Fibroblast of peridontal ligament (primary cell): ENCODE measurements at regions not wholly inside any gene's neighbourhood (a gene's known extent, or its start where the extent isn't known, plus 50 kb on each side); places are given as distances from the start of the nearest gene placed in this dataset.

ENCODE experiments used
- DNase-seq: peaks from one replicate; pipeline ENCODE4 v3.0.0-alpha.2; 2010; ENCODE audit errors: extremely low read depth

DNA sequence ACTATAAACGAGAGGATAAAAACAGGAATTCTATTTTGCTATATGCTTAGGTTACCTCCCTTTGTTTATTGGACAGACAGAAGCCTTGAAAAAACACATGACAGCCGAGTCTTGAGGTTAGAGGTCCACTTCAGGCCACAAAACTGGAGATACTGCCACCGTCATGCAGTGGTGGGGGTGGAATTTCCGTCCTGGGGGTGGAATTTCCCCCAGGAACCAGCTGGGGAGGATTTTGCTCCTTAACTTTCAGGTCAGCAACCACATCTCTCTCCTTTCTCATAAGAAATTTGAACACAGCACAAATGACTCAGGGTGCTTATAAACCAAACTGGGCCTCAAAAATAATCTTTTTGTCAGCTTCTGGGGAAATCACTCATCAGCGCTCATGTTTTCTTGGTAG lies 545.8 kb upstream of the ADAMTS9 start:
- no peak for DNase-seq

DNA sequence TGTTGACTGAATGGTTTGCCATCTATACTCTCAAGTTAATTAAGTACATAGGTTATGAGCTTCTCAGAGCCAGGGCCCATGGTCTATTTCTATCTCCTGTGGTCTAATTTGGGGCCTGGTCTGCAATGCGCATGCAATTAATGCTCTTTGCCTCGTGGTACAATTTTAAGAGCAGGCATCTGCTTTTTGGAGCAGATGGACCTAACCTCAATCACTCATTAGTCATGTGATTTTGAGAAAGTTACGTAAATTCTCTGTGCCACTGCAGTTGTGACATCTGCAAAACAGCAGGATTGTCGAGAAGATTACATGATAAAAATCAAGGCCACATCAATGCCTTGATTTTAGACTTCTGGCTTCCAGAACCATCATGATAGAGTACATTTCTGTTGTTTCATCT lies 543.7 kb upstream of the ADAMTS9 start:
- no peak for DNase-seq

DNA sequence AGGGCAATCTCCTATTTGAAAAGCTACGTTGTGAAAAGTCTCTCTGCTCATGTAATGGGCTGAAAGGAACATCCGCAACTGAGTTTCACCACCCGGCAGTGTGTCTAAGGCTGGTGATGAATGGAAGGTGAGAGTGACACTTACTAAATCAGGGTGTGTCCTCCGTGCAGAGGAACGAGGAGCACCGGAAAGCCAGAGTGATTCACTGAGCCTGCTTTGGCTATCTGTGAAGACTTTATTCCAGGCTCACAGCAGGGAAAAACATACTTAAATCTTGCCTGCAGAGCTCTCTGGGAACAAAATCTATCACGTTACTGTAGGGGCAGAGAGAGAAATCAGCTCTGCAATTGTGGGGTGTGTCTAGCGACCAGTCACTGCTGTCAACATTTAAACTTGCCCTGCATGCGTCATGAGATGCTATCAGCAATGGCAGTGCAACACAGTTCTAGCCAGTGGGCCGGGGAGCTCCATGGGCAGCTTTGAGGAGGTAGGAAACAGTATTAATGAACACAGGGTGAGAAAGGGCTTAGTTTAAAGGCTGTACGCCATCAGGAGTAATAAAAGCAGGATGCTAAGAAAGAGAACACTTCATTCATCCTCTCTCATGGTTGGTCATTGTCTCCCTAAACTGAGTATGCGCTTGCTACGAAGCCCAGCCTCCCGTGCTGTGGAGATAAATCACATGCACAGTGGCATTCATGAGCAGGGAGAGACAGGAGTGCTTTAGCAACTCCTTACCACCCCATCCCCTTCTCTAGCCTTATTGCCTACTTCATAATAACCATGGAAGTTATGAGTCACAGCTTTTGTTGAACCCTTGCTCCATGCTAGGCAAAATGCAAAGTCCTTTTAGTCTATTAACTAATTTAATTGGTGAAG lies 542.7 kb upstream of the ADAMTS9 start:
- DNase-seq: no peak

DNA sequence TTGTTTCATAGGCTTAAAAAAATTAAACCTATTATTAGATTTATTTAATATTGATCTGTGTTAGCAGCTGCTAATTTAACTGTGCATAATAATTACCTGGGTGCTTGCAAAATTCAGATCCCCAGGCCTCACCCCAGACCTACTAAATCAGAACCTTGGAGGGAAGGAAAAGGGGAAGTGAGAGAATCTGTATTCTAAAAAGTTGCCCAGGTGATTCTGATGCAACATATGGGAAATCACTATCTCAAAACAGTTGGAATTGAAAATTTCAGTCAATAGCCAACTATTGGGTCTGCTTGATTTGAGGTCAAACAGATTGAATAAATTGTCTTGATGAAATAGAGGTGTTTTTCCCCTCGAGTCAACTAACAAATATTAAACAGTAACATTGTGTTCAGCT lies 538.5 kb upstream of the ADAMTS9 start:
- no peak for DNase-seq

DNA sequence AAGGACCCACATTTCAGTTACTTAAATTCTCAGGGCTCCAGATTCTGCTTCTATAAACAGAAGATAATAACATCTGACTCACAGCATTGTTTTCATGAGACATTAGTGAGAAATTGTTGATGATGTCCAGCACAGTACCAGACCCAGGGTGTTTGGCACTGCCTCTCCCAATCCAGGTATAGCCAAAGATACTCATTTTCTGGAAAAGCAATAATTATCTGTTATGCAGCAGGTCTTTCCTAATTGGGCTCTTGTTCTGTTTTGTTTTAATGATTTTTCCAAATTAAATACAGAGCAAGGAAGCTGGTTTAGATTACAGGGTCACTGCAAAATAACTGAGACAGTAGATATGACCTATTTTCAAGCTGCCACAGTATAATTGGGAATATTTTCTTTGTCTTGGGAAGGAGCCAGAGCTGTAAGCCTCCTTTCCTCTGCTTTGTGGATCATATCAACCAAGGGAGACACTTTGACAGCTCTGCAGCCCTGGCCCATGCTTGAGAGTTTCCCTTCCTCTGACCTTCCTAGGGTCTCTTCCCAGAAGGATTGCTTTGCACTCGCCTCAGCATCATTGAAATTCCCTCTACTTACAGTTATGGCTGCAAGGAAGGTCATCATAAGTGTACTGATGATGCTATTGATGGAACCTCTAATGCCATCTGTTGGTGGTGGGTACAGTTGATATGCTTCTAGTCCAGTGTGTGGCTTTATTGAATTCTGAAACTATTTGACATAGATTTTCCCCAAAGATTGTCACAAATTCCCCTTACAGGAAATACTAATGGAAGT lies 522.4 kb upstream of the ADAMTS9 start:
- DNase-seq: peak; percentile 3

DNA sequence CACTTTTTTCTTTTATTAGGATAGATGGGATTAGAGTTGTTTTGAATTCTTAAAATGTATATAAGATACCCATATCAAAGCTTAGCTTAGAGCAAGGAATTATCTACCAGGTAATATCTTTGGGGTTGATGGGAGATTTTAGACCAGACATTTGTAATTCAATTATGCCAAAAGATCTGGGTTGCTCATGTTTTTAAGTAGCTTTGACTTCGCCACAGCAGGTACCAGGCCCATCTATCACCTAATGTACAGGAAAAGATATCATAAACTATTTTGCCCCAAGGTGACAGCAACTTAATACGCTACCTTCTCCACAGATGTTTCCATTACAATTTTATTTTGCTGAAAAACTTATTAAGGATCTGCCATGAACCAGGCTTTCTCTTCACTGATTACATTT lies 514.6 kb upstream of the ADAMTS9 start:
- no peak for DNase-seq

DNA sequence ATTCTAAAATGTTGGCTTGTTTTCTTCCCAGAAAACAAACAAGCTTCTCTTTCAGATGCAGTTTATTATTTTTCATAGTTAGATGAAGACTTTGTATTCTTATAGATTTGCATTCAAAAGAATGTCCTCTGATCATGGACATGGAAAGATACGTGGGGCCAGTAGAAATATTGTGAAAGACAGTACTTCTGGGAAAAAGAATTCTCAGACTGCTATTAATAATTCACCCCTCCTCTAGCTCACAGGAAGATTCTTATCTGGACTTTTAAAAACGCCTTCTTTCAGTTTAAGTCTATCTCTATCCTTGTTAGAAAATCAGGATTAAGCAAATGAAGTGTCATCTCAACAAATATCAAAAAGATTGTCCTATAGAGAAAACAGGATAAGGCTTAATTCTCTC lies 514.1 kb upstream of the ADAMTS9 start:
- DNase-seq: no peak

DNA sequence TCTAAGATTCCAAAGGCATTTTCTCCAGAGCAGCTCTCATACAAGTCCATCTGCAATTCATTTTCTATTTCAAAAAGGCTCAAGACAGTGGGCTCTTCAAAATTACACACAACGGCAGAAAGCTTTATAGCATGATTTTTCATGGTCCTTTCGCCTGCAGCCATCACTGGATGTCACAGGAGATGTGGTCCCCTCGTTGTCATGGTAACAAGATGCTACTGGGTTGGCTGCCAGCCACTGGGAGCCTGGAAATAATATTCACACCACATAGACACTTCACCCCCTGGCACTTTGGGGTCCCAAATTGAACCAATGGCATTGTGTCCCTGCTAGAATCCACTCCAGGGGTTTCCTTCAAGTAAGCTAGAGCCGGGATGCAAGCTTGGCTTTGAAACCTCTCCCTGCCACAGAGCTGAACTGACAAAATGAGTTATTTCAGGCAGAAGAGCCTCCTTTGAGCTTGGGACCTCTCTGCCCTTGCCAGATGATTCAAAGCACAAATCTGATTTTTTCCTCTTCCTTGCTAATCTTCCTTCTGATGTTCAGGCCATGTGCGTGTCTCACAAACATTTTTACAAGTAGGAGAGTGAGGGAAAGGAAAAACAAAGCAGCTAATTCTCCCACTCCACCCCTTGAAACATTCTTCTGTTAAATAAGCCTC lies 512.6 kb upstream of the ADAMTS9 start:
- no peak for DNase-seq

DNA sequence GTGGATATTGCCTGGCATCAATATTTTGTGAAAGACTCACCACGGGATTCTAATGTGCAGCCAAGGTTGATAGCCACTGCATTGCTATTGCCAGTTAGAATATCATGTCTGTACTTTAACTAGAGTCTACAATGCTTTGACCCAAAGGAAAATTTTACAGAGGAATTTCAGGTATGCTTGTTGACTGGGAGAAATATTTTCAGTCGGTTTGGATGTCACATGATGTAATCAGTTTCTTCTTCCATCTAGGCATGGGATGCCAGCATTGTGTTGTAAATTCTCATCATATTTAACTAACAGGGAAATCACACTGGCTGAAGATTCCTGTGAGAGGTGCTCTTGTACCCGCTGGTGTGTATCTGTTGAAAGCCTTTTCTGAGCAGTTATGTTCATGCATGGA lies 508.9 kb upstream of the ADAMTS9 start:
- DNase-seq: no peak

DNA sequence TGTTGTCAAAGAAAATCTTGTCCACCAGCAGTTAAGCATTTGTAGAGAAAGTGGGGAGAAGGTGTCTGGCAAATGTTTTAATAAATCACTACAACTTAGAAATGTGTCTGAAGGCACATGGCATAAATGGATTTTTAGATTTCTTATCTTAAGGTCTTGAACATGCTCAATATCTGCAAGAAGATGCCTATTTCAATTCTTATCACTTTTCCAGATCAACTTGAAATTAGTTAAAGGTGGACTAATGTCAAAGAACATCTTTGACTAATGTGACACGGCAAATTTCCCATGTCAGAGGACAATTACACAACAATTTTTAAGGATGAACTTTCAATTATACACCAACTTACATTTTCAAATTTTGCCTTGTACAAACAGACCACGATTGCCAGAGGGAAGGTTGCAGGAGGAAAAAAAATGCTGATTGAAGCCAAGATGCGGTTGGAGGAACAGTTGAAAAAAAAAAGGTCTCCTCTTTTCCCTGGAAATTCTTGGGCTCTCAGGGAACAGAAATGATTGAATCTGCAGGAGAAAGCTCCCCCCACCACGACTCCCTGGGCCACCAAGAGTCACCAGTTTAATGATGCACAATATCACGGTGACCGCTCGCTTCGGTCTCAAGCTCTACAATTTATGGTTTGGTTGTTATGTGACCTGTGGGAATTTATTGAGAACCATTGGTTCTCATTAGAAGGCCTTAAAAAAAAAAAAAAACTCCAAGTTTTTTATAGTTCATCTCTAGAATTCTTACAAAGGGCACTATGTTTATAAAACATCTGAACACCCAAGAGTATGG lies 507.6 kb upstream of the ADAMTS9 start:
- no peak for DNase-seq

DNA sequence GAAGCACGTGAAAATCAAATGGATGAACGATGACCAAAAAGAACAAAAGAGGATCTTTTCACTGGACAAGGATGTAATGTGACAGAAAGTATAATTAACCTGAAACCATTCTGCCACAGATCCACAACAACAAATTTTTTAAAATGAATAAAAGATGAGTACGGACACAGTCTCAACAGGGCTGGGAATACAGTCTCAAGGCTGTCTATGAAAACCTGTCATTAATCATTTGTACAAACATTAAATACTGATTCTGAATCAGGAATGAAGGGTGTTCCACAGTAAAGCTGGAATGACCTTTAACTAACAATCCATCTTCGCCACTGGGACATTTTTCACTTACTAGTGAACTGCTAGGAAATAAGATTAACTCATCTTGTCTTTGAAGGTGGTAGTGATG lies 506.9 kb upstream of the ADAMTS9 start:
- DNase-seq: no peak

DNA sequence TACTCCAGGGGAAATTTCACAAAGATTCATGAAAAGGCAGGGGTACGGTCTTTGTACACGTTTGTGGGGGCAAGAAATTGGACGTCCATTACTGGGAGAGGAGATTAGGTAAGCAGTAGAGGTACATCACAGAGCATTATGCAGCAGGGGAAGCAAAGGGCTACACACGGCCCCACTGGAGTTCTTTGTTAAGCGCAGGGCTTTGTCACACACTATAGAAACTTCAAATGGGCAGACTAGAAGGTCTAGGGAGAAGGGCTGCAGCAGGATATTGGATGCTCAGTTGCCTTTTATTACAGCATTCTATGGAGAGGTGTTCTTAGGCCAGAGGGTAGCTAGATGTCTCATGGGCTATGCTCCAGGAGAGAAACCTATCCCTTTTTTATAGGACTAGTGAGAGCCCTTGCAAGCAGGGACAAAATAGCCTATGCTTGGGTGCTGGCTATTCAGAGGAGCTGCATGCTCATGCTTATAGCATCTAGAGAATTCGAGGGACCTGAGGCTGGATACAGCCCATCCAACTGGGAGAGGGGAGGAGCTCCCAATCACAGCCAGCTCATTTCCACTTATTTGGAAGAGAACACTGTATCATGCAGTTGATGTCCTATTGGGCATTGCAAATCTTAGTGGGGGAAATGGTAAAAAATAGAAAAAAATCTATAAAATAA lies 506.4 kb upstream of the ADAMTS9 start:
- DNase-seq: no peak

DNA sequence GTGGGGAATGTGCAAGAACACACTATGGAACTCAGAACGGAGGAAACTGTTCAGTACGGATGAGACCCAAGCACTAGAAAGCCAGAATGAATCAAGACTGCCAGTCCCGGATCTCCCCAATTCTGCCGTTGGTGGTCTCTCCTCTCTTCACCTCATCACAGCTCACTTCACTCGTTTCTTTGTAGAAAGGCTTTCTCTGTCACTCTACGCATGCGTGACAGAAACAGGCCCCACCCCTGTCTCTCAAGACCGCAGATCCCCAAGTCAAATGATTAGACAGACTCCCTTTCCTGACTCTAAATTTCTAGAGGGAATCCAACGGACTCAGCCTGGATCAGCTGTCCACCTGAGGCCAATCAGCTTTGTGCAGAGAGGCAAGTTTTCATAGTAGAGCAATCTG lies 505.7 kb upstream of the ADAMTS9 start:
- no peak for DNase-seq

DNA sequence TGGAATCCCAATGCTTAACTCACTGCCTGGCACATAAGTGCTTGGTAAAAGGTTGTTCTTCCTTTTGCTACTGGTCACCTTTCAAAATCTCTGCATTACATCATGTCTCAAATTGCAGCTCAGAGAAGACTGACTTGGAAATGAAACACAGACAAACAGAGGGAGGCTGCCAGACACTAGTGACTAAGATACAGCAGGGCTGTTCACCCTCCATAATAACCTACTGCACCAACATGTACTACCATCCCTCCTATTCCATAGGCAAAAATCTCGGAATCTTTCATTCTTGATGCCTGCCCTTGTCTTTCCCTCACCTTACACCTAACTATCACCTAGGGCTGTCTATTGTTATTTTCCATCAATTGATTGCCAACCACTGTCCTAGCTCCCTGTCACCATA lies 502.3 kb upstream of the ADAMTS9 start:
- DNase-seq: no peak

DNA sequence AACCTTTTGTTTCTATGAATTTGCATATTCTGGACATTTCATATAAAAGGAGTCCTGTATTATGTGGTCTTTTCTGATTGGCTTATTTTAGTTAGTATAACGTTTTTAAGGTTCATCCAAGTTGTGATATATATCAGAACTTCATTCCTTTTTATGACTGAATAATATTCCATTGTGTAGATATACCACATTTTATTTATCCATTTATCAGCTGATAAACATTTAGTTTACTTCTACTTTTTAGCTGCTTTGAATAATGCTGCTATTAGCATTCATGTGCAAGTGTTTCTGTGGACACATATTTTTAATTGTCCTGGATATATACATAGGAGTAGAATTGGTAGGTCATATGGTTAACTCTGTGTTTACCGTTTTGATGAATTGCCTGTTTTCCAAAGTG lies 498.5 kb upstream of the ADAMTS9 start:
- no peak for DNase-seq

DNA sequence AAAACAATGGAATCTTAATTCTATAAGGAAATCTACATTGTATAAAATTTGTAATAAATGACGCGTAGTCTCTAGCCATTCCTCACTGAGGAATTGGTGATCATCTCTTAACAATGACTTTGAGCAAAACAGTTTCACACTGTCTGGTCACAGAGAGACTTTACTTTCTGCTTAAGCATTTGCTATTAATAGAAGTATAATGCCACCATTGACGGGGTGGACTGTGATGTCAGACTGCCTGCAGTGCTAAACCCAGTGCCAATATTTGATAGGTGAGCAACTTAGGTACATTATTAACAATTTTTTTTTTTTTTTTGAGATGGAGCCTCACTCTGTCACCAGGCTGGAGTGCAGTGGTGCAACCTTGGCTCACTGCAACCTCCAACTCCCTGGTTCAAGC lies 494.9 kb upstream of the ADAMTS9 start:
- DNase-seq: no peak

DNA sequence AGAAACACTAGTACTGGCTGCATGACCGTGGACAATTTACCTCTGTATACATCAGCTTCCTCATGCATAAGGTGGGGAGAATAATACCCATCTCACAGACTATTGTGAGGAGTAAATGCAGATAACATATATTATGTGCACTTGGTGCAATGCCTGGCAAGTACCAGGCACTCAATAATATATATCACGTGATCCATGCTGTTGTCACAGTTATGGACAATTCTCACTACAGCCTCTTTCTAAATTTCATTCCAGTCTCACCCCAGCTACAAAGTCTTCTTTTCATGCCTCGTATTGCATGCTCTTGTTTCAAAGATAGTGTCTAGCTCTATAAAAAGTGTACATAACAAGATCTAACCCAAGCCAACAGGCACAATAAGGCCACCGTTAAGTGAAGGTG lies 494.3 kb upstream of the ADAMTS9 start:
- DNase-seq: no peak

DNA sequence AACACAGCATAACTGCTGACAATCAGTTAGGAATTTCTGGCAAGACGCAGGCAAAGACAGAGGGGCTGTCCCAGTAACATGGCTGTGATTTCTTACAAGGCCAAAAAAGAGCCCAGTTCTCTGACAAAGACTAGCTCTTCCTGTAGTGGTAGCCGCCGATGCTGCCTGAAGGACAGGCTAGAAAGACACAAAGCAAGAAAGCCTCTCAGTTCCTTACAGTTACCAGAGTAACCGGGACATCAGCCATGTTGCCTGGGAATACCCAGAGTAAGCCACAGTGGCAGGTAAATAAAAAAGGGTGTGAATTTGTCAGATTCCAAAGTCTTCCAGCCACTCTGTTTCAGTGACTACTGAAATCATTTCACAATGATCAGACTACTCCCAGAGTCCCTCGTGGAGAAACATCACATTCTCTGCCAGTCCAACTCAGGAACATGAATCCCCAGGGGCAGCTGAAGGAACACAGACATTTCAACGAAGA lies 493.6 kb upstream of the ADAMTS9 start:
- no peak for DNase-seq

DNA sequence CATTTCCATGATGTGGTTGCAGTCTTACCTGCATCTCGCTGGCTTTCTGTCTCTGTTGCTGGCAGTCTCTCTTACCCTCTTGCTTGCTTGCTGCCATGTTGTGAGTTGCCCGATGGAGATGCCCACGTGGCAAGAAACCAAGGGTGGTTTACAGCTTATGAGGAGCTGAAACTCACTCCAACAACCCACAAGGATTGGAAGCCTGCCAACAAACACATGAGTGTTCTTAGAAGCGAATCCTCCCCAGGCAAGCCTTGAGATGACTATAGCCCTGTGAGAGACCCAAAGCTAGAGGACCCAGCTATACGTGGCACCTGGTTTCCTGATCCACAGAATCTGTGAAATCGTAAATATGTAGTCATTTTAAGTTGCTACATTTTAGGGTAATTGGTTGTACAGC lies 490.9 kb upstream of the ADAMTS9 start:
- peak; percentile 2 for DNase-seq

DNA sequence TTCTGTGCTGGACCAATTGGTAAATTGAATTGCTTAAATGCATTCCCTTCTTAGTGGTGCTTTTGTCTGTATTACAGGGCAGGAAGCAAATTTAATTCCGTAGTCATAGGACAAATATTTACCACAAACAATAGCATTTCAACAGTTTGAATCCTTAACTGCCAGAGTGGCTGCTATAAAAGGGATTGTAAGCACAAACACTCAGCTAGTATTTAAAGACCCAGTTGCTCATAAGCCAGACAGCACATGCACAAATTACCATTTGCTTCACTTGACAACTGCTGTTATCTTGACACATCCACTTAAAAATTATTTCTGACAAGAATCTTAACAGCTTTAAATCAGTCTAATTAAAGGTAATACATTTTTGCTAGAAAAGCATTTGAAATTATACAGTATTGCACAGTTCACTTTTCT lies 490.2 kb upstream of the ADAMTS9 start:
- peak; percentile 7 for DNase-seq

DNA sequence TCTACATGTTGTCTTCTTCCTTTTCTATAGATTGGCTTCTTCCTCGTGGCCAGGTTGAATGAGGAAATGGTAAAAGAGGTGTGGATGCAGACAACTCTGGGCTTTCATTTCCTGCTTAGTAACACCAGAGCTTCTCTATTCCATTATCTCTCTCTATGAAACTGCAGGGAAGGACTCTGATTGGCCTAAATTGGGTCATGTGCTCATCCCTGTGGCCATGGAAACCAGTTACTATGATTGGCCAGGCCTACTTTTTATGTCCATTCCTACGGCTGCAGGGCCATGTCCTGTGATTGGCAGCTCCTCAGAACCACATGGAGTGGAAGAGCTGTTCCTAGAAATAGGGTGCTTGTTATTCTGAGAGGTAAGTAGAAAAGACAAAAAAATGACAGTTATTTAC lies 486.9 kb upstream of the ADAMTS9 start:
- no peak for DNase-seq
